CD4-positive, alpha-beta memory T cell (primary cell): ENCODE measurements at regions not wholly inside any gene's neighbourhood (a gene's known extent, or its start where the extent isn't known, plus 50 kb on each side); places are given as distances from the start of the nearest gene placed in this dataset.
"Not testable (repeated sequence)": the region's sequence is repeated elsewhere in the genome, so short reads cannot be mapped to it uniquely, and the experiment has no call there.

Experiments used
- CTCF ChIA-PET: fragments of 350-600 bp; sonication (Branson Sonifier 250); formaldehyde crosslinking; loops from one replicate; lab custom pipeline; 2021; ENCODE audit warnings: inconsistent platforms; ENCODE audit not compliant: partially characterized antibody; lab: Charles Lee
- POLR2A ChIA-PET: fragments of 350-600 bp; sonication (Branson Sonifier 250); formaldehyde crosslinking; loops from one replicate; lab custom pipeline; 2021; ENCODE audit not compliant: partially characterized antibody; lab: Charles Lee
- DNase-seq, 5 donors: peaks; one replicate each; pipeline versions ENCODE4 v3.0.0 to v3.0.0-alpha.2; 2020 to 2022; ENCODE audit warnings: mixed read lengths in 1 of 5
- H3K27ac ChIP-seq: one replicate; pipeline ENCODE4 v1.7.0; 2013; ENCODE audit warnings: low read depth, low read length
- H3K27me3 ChIP-seq: 2 replicates; pipeline ENCODE4 v1.7.0; 2013; ENCODE audit warnings: mild to moderate bottlenecking, low read length, moderate library complexity; ENCODE audit not compliant: insufficient read depth
- H3K36me3 ChIP-seq: 2 replicates; pipeline ENCODE4 v1.7.0; 2013; ENCODE audit warnings: mild to moderate bottlenecking, low read length, moderate library complexity; ENCODE audit not compliant: insufficient read depth
- H3K4me1 ChIP-seq: 2 replicates; pipeline ENCODE4 v1.7.0; 2013; ENCODE audit warnings: mild to moderate bottlenecking, low read length, moderate library complexity; ENCODE audit not compliant: insufficient read depth
- H3K4me3 ChIP-seq, 2 donors: one replicate each; pipeline ENCODE4 v1.7.0; 2013; ENCODE audit warnings: low read length in 2 of 2, mild to moderate bottlenecking in 1 of 2
- H3K9me3 ChIP-seq, 2 donors: one replicate each; pipeline ENCODE4 v1.7.0; 2013; ENCODE audit warnings: low read length in 2 of 2, control low read depth in 1 of 2; ENCODE audit not compliant: control insufficient read depth in 1 of 2
- H3K27ac Mint-ChIP-seq, 7 donors: one replicate each; pipeline ENCODE4 v1.8.0; 2020 to 2021; ENCODE audit warnings: mixed read lengths in 7 of 7, mild to moderate bottlenecking in 6 of 7, inconsistent platforms in 3 of 7, moderate library complexity in 3 of 7
- H3K27me3 Mint-ChIP-seq, 2 donors: one replicate each; pipeline ENCODE4 v1.8.0; 2020 to 2021; ENCODE audit warnings: mixed read lengths in 2 of 2
- H3K36me3 Mint-ChIP-seq, 2 donors: one replicate each; pipeline ENCODE4 v1.8.0; 2020 to 2021; ENCODE audit warnings: mixed read lengths in 2 of 2, inconsistent platforms in 1 of 2, mild to moderate bottlenecking in 1 of 2
- H3K4me1 Mint-ChIP-seq, 4 donors: one replicate each; pipeline ENCODE4 v1.8.0; 2020 to 2021; ENCODE audit warnings: mixed read lengths in 4 of 4, mild to moderate bottlenecking in 1 of 4
- H3K4me3 Mint-ChIP-seq, 8 donors: one replicate each; pipeline ENCODE4 v1.8.0; 2020 to 2021; ENCODE audit warnings: mixed read lengths in 8 of 8, mild to moderate bottlenecking in 7 of 8, moderate library complexity in 6 of 8, inconsistent platforms in 3 of 8
- H3K9me3 Mint-ChIP-seq, 8 donors: one replicate each; pipeline ENCODE4 v1.8.0; 2020 to 2021; ENCODE audit warnings: mixed read lengths in 8 of 8, mild to moderate bottlenecking in 5 of 8, inconsistent platforms in 3 of 8, moderate library complexity in 1 of 8
- intact Hi-C: fragments of 100-400 bp; cut with micrococcal nuclease; formaldehyde crosslinking; loops from one replicate; pipeline ENCODE4 v1.15.1; 2023

- ChIA-PET POLR2A (no interaction called here), CTCF (no interaction called here)
- H3K4me1 Mint-ChIP-seq = no peaks in the 10 kb centered on the region
- Histone ChIP-seq H3K27me3 (no peaks in the 10 kb centered on the region), H3K36me3 (no peaks in the 10 kb centered on the region), H3K4me3 (no peak overlapping the region), H3K27ac (no peak overlapping the region), H3K4me1 (no peaks in the 10 kb centered on the region), H3K9me3 (no peaks in the 10 kb centered on the region)
- DNase-seq = no peak
- intact Hi-C loops = no loop called here
- no peaks in the 10 kb centered on the region for H3K36me3 Mint-ChIP-seq
- no peak overlapping the region for H3K27ac Mint-ChIP-seq
- no peak overlapping the region for H3K4me3 Mint-ChIP-seq
- peaks cover 0 to 12% (median 1%) of the 10 kb centered on the region in 8 donors for H3K9me3 Mint-ChIP-seq
- H3K27me3 Mint-ChIP-seq = no peaks in the 10 kb centered on the region
Measured at GRCh38 chr2:185255566-185255965, 483.0 kb upstream of the FSIP2 start.

GRCh38 chr2:185265747-185266146 is 472.9 kb upstream of the FSIP2 start:
- H3K27ac Mint-ChIP-seq = no peak overlapping the region
- intact Hi-C loops = no loop called here
- no peaks in the 10 kb centered on the region for H3K27me3 Mint-ChIP-seq
- Histone ChIP-seq H3K27me3 (no peaks in the 10 kb centered on the region), H3K9me3 (no peaks in the 10 kb centered on the region), H3K4me3 (no peak overlapping the region), H3K4me1 (no peaks in the 10 kb centered on the region), H3K27ac (no peak overlapping the region), H3K36me3 (no peaks in the 10 kb centered on the region)
- H3K9me3 Mint-ChIP-seq = peaks cover 0 to 5% (median 0%) of the 10 kb centered on the region in 8 donors
- H3K36me3 Mint-ChIP-seq = no peaks in the 10 kb centered on the region
- ChIA-PET CTCF (no interaction called here), POLR2A (no interaction called here)
- no peak for DNase-seq
- H3K4me3 Mint-ChIP-seq = no peak overlapping the region
- H3K4me1 Mint-ChIP-seq = no peaks in the 10 kb centered on the region

GRCh38 chr2:185268651-185269050 is 470.0 kb upstream of the FSIP2 start:
- CTCF ChIA-PET = no interaction called here
- Histone ChIP-seq H3K27me3 (no peaks in the 10 kb centered on the region), H3K9me3 (no peaks in the 10 kb centered on the region), H3K4me3 (no peak overlapping the region), H3K36me3 (no peaks in the 10 kb centered on the region), H3K27ac (no peak overlapping the region), H3K4me1 (no peaks in the 10 kb centered on the region)
- Mint-ChIP-seq H3K27me3 (no peaks in the 10 kb centered on the region), H3K36me3 (no peaks in the 10 kb centered on the region), H3K4me3 (no peak overlapping the region), H3K9me3 (peaks cover 0 to 6% (median 0%) of the 10 kb centered on the region in 8 donors), H3K4me1 (no peaks in the 10 kb centered on the region), H3K27ac (no peak overlapping the region)
- POLR2A ChIA-PET = no interaction called here
- no peak for DNase-seq
- intact Hi-C loops = no loop called here

- Mint-ChIP-seq H3K27ac (no peak overlapping the region), H3K27me3 (no peaks in the 10 kb centered on the region), H3K9me3 (peaks cover 0 to 3% (median under 1%) of the 10 kb centered on the region in 8 donors), H3K4me1 (no peaks in the 10 kb centered on the region), H3K4me3 (no peak overlapping the region), H3K36me3 (no peaks in the 10 kb centered on the region)
- intact Hi-C loops = no loop called here
- DNase-seq = no peak
- H3K27ac ChIP-seq = no peak overlapping the region
- POLR2A ChIA-PET = no interaction called here
- no peaks in the 10 kb centered on the region for H3K4me1 ChIP-seq
- H3K36me3 ChIP-seq = no peaks in the 10 kb centered on the region
- H3K27me3 ChIP-seq = no peaks in the 10 kb centered on the region
- no peak overlapping the region for H3K4me3 ChIP-seq
- CTCF ChIA-PET = no interaction called here
- H3K9me3 ChIP-seq = no peaks in the 10 kb centered on the region
Measured at GRCh38 chr2:185274718-185275484, 463.7 kb upstream of the FSIP2 start.

- POLR2A ChIA-PET = not testable (repeated sequence)
Measured at GRCh38 chr2:185275979-185276378, 462.6 kb upstream of the FSIP2 start.

GRCh38 chr2:185278761-185279160 is 459.8 kb upstream of the FSIP2 start:
- no peaks in the 10 kb centered on the region for H3K36me3 ChIP-seq
- no peaks in the 10 kb centered on the region for H3K27me3 ChIP-seq
- H3K9me3 ChIP-seq = no peaks in the 10 kb centered on the region
- no peak for DNase-seq
- intact Hi-C loops = no loop called here
- ChIA-PET POLR2A (no interaction called here), CTCF (no interaction called here)
- H3K4me3 Mint-ChIP-seq = no peak overlapping the region
- H3K27ac ChIP-seq = no peak overlapping the region
- no peak overlapping the region for H3K4me3 ChIP-seq
- H3K27ac Mint-ChIP-seq = no peak overlapping the region
- no peaks in the 10 kb centered on the region for H3K4me1 ChIP-seq
- no peaks in the 10 kb centered on the region for H3K27me3 Mint-ChIP-seq
- H3K9me3 Mint-ChIP-seq = peaks cover 0 to 2% (median 0%) of the 10 kb centered on the region in 8 donors
- H3K36me3 Mint-ChIP-seq = no peaks in the 10 kb centered on the region
- no peaks in the 10 kb centered on the region for H3K4me1 Mint-ChIP-seq

More at GRCh38 chr2:185275979-185276378, 462.6 kb upstream of the FSIP2 start:
- H3K4me1 Mint-ChIP-seq, H3K9me3 Mint-ChIP-seq, H3K4me3 ChIP-seq, CTCF ChIA-PET, H3K27ac Mint-ChIP-seq, H3K27ac ChIP-seq, H3K36me3 ChIP-seq, H3K27me3 Mint-ChIP-seq, H3K9me3 ChIP-seq, H3K4me1 ChIP-seq, H3K27me3 ChIP-seq, H3K36me3 Mint-ChIP-seq, intact Hi-C loops, DNase-seq, H3K4me3 Mint-ChIP-seq: not testable (repeated sequence)

- H3K27ac Mint-ChIP-seq = no peak overlapping the region
- no peak overlapping the region for H3K4me3 Mint-ChIP-seq
- ChIA-PET CTCF (no interaction called here), POLR2A (no interaction called here)
- no peaks in the 10 kb centered on the region for H3K4me1 Mint-ChIP-seq
- no peaks in the 10 kb centered on the region for H3K36me3 Mint-ChIP-seq
- Histone ChIP-seq H3K27ac (no peak overlapping the region), H3K4me1 (no peaks in the 10 kb centered on the region), H3K27me3 (no peaks in the 10 kb centered on the region), H3K36me3 (no peaks in the 10 kb centered on the region), H3K9me3 (no peaks in the 10 kb centered on the region), H3K4me3 (no peak overlapping the region)
- intact Hi-C loops = no loop called here
- no peak for DNase-seq
- peaks cover 0 to 2% (median 0%) of the 10 kb centered on the region in 8 donors for H3K9me3 Mint-ChIP-seq
- no peaks in the 10 kb centered on the region for H3K27me3 Mint-ChIP-seq
Measured at GRCh38 chr2:185279999-185280398, 458.6 kb upstream of the FSIP2 start.
